NCI-H510A treated with DMSO at 0.1 percent for 48 hours (cell line): ENCODE measurements at regions not wholly inside any gene's neighbourhood (a gene's known extent, or its start where the extent isn't known, plus 50 kb on each side); places are given as distances from the start of the nearest gene placed in this dataset.
"Not testable (repeated sequence)": the region's sequence is repeated elsewhere in the genome, so short reads cannot be mapped to it uniquely, and the experiment has no call there.

Source experiments
- DNase-seq: peaks from one replicate; lab custom pipeline; 2025; lab: John Stamatoyannopoulos, UW

- DNase-seq: no peak
These were observed 112.5 kb upstream of the SPOPL start for GRCh38 chr2:138389063-138389462.

GRCh38 chr2:138390316-138390945, 111.1 kb upstream of the SPOPL start:
- DNase-seq: no peak

DNA sequence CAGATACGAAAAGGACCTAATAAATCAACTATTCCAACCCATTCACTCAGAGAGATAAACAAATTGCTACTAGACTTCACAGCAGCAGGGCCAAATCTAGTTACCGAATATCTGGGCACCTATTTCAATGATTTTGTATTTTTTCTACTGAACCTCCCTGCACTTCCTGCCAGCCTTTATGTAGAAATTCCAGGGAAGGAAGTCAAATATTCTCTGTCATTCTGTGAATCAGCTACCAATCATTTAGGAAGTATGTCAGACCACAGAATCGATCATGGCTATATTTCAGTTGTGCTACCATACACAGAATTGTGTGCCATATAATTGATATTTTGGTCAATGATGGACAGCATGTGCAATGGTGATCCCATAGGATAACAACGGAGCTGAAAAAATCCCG, 109.6 kb upstream of the SPOPL start:
- DNase-seq: no peak

- no peak for DNase-seq
These were observed 105.8 kb upstream of the SPOPL start for GRCh38 chr2:138395565-138396306.

GRCh38 chr2:138396843-138397242, 104.7 kb upstream of the SPOPL start:
- no peak for DNase-seq

DNA sequence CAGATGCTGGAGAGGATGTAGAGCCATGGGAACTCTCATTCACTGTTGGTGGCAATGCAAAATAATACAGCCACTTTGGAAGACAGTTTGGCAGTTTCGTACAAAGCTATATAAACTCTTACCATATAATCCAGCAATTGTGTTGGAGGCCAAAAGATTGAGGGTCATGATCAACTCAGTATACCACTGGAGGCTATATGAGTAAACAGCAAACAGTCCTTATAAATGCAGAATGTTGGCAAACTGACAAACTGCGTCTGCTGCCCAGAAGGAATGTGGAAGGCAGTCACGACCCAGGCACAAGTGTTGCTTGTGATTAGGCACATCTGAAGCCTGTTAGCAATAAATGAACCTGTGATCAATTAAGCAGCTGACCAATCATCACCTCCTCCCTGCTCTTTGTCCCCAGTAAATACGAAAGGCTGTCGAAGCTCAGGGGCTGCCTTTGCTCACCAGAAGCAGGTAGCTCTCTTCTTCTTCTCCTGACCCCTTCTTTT, 98.1 kb upstream of the SPOPL start:
- DNase-seq: no peak

- no peak for DNase-seq
These were observed 87.6 kb upstream of the SPOPL start for GRCh38 chr2:138414014-138414413.

GRCh38 chr2:138415985-138416384, 85.6 kb upstream of the SPOPL start:
- no peak for DNase-seq

DNA sequence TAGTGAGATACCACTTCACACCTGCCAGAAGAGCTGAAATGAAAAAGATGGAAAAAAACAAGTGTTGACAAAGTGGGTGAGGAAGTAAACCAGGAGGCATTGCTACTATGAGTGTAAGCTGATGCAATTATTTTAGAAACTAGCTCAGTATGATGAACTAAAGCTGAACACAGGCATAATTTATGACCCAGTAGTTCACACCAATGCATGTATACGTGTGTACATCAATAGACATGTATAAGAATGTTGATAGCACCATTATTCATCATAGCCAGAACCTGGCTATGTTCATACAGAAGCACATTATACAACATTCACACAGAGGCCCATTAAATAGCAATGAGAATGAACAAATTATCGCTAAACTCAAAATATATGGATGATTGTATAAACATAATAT, 83.1 kb upstream of the SPOPL start:
- DNase-seq: no peak

GRCh38 chr2:138421315-138421970, 80.1 kb upstream of the SPOPL start:
- DNase-seq: no peak

DNA sequence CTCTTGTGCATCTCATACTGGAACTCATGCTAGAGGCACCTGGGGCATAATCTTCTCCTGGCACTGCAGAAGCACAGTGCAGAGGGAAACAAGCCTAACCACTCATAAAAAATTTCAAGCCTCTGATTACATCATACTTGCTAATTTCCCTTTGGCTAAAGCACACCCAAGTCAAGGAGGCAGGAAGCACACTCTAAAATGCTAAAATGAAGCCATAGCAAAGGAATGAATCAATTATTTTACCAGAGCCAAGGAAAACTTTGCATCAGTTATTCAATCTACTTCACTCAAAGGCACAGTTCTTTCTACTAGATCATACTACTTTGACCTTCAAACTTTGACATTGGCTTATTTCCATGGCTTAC, 79.6 kb upstream of the SPOPL start:
- DNase-seq: peak; percentile 54

DNA sequence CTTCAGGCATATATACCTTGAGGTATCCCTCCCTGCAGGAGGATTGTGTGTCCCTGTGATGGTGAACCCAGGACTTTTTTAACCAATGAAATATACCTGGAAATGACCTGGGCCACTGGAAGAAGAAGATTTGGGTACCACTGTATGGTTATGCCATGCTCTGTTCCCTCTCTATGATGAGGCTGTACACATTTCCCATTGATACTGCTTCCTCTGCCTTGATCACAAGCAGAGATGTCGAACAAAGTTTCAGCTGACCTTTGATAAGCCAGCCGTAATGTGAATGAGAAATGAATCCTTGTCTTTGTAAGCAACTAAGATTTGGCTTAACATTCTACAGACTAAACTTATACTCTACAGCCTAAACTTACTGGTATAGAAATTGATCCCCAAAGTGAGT, 78.4 kb upstream of the SPOPL start:
- no peak for DNase-seq

- DNase-seq: no peak
These were observed 77.8 kb upstream of the SPOPL start for GRCh38 chr2:138423745-138424144.

DNA sequence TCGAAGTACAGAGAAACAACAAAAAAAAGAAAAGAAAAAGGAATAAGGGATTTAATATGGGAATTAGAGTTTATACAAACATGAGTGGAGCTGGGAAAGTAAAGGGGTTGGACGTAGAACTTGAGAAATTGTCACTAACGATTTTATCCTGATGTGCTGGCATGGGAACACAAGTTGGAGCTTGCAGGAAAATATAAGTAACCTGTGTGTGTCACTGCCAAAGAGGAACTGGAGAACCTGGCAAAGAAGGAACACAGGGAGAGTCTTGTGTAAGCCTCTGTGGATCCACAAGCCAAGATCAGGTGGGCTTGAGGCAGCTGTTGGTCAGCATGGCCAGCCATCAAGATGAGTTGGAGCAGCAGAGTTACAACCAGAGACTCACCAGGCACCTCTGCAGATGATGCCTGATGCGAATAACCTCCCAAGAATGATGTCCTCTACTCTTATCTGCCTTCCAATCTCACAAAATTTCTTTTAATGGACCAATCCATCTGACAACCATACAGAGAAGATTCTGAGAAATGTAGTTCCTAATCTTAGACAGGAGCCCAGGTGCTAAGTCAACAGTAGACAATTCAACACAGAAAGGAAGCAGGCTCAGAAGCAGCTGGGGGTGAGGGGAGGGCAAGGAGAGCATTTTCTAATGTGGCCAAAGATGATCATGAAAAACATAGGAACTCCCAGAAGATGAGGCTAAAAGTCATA, 77.0 kb upstream of the SPOPL start:
- no peak for DNase-seq

- DNase-seq: not testable (repeated sequence)
These were observed 75.5 kb upstream of the SPOPL start for GRCh38 chr2:138426116-138426515.

- DNase-seq: no peak
These were observed 72.7 kb upstream of the SPOPL start for GRCh38 chr2:138428710-138429440.

DNA sequence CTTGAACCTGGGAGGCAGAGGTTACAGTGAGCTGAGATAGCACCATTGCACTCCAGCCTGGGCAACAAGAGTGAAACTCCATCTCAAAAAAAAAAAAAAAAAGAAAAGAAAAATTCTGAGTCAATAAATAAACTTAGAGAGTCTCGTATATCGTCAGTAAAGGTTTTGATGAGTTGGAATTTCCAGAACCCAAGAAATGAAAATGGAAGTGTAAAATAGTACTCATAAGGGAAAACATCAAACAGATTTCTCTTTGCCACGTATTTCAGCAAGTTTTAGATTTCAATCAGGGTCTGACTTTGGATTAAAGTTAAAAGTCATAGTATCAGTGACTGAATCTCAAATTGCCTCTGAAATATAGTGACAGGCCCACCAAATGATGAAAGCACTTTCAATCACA, 71.4 kb upstream of the SPOPL start:
- DNase-seq: no peak

DNA sequence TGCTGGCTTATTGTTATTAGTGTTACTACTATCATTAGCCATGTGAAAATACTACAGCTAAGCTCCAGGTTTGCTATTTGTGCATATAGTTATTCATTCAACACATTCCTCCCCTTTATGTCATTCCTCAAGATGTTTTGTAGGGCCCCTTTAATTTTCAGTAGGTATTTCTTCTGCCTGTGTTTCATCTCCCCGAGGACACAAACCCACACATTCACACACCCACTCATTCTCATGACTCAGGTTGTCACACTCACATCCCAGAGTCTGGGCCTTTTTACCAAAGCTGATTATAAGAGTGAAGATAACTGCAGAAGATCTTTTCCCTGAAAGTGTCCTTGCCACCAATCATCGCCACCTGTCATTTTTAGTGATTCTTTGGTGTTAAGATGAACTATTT, 68.6 kb upstream of the SPOPL start:
- DNase-seq: no peak

DNA sequence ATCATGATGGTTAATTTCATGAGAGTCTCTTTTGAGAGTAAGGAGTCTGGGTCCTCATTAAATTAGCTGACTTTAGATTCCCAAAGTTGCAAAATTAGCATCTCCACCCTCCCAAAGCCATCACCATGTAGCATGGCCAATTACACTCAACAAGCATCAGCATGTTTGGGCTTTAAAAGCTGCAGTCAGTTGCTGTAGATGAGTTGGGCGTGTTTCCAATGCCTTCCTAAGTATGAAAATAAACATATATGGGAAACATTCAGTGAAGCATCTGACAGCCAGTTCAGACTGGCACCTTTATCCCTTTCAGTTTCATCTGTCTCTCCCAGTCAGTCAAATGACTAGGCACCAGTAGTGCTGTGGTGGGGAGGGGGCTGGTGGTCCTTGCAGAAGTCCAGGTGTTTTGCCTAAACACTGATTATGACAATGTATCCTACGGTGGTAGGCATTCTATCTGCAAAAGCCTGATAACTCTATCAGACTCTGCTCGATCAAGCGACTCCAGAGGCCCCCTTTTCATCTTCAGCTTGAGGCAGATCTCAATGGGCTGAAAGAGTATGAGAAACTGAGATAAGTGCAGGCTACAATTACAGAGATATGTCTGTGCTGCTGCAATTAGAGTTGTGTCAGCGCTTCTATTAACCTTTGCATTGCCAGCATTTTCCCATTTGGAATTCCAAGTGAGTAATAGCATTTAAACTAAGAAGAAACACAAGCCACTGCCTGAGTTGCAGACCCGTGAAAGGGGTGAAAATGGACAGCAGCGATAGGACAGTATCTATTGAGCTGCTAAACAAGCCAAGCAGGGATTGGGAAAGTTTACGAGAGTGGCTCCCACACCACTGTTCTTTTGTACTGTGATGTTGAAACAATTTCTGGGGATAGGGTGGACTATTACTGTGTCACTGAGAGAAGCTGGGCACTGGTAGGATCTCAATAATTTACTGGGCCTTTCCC, 67.3 kb upstream of the SPOPL start:
- DNase-seq: no peak

DNA sequence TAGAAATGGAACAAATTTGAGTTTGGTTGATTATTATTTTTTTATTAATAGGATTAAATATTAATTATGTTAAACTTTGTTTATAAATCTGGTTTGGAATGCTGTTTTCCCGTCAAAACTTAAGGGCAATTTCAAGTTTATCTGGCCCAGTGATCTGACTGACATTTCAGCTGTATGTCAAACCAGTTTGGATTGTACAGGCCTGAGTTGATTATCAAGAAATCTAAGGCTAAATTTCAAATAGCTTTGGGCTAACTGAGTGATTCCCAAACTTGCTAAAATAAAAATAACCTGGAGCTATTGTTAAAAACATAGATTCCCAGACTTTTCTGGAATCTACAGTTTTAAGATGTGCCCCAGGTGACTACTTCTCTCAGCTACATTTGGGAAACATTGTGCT, 65.9 kb upstream of the SPOPL start:
- DNase-seq: no peak

- no peak for DNase-seq
These were observed 61.8 kb upstream of the SPOPL start for GRCh38 chr2:138439733-138440132.
